Ascending aorta (tissue), 2 donors: ENCODE measurements at regions not wholly inside any gene's neighbourhood (a gene's known extent, or its start where the extent isn't known, plus 50 kb on each side); places are given as distances from the start of the nearest gene placed in this dataset.
"Not testable (repeated sequence)": the region's sequence is repeated elsewhere in the genome, so short reads cannot be mapped to it uniquely, and the experiment has no call there.

Experiments
- DNase-seq, 2 donors: peaks; one replicate each; pipeline ENCODE4 v3.0.0-alpha.2; 2019; ENCODE audit warnings: low spot score in 2 of 2
- H3K27ac ChIP-seq, 2 donors: fragments of 200-600 bp; sonication (generic); one replicate each; pipeline ENCODE4 v1.5.1; 2016 to 2017; ENCODE audit warnings: mild to moderate bottlenecking in 1 of 2
- H3K27me3 ChIP-seq: fragments of 200-600 bp; sonication (generic); one replicate; pipeline ENCODE4 v1.5.1; 2017
- H3K36me3 ChIP-seq, 2 donors: fragments of 200-600 bp; sonication (generic); one replicate each; pipeline ENCODE4 v1.5.1; 2016
- H3K4me1 ChIP-seq, 2 donors: fragments of 200-600 bp; sonication (generic); one replicate each; pipeline ENCODE4 v1.5.1; 2016 to 2017; ENCODE audit warnings: mild to moderate bottlenecking in 1 of 2
- H3K4me3 ChIP-seq, 2 donors: fragments of 200-600 bp; sonication (generic); one replicate each; pipeline ENCODE4 v1.5.1; 2016 to 2017; ENCODE audit warnings: mild to moderate bottlenecking in 1 of 2
- H3K9me3 ChIP-seq, 2 donors: fragments of 200-600 bp; sonication (generic); one replicate each; pipeline ENCODE4 v1.5.1; 2016
- CTCF ChIP-seq, 3 experiments: fragments of 200-600 bp in 2 of 3; fragments of 450-650 bp in 1 of 3; sonication (generic) in 2 of 3; IDR thresholded peaks; one replicate each; pipeline ENCODE4 v1.5.1; 2016 to 2019; ENCODE audit warnings: antibody characterized with exemption in 3 of 3, mild to moderate bottlenecking in 1 of 3, moderate library complexity in 1 of 3
- intact Hi-C: fragments of 100-400 bp; cut with DNase I; formaldehyde crosslinking; loops from one replicate; pipeline ENCODE4 v1.15.1; 2023

- intact Hi-C loops = no loop called here
- Histone ChIP-seq H3K9me3 (no peaks in the 10 kb centered on the region), H3K27me3 (no peaks in the 10 kb centered on the region), H3K27ac (no peak overlapping the region), H3K4me3 (no peak overlapping the region), H3K4me1 (peaks cover 0 to 12% of the 10 kb centered on the region in 2 donors), H3K36me3 (no peaks in the 10 kb centered on the region)
- no peak for DNase-seq
- no peak for TF ChIP-seq CTCF (IDR thresholded peaks at IDR 0.05)
Measured at GRCh38 chr2:63743982-63744966, 97.4 kb upstream of the UGP2 start.

- H3K4me3 ChIP-seq, DNase-seq, H3K36me3 ChIP-seq, H3K27me3 ChIP-seq, intact Hi-C loops, H3K27ac ChIP-seq, H3K9me3 ChIP-seq, H3K4me1 ChIP-seq: not testable (repeated sequence)
Measured at GRCh38 chr2:63746548-63746947, 95.1 kb upstream of the UGP2 start.

- DNase-seq = no peak
- intact Hi-C loops = no loop called here
- Histone ChIP-seq H3K4me3 (no peak overlapping the region), H3K36me3 (no peaks in the 10 kb centered on the region), H3K27me3 (no peaks in the 10 kb centered on the region), H3K9me3 (no peaks in the 10 kb centered on the region), H3K4me1 (peaks cover 0 to 8% of the 10 kb centered on the region in 2 donors), H3K27ac (no peak overlapping the region)
- no peak for TF ChIP-seq CTCF (IDR thresholded peaks at IDR 0.05)
Measured at GRCh38 chr2:63751901-63752300, 89.8 kb upstream of the UGP2 start.

DNA sequence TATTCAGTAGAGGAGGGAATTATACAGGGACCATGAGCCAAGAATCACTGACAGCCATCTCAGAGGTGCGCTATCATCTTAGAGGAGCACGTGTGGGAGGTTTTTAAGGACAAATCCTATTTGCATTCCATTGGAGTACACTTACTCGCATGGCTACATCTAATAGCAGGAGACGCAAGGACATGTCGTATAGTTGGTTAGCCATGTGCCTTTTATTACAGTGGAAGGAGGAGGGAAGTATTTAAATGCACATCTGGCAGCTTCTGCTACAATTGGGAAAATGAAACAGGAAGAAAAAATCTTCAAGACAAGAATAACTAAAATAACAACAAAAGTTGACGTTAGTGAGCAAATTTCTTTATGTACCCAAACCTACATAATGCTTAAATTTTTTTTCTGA lies 86.5 kb upstream of the UGP2 start:
- no peaks in the 10 kb centered on the region for H3K36me3 ChIP-seq
- no peak for TF ChIP-seq CTCF (IDR thresholded peaks at IDR 0.05)
- no peaks in the 10 kb centered on the region for H3K27me3 ChIP-seq
- DNase-seq = no peak
- no peak overlapping the region for H3K4me3 ChIP-seq
- no peak overlapping the region for H3K27ac ChIP-seq
- no peaks in the 10 kb centered on the region for H3K9me3 ChIP-seq
- peaks cover 0 to 8% of the 10 kb centered on the region in 2 donors for H3K4me1 ChIP-seq
- intact Hi-C loops = no loop called here

- TF ChIP-seq CTCF (IDR thresholded peaks at IDR 0.05) = no peak
Measured at GRCh38 chr2:63755965-63756364, 85.7 kb upstream of the UGP2 start.

GRCh38 chr2:63763391-63763941 lies 78.2 kb upstream of the UGP2 start:
- Histone ChIP-seq H3K36me3 (no peaks in the 10 kb centered on the region), H3K4me1 (peaks cover 4 to 14% of the 10 kb centered on the region in 2 donors), H3K9me3 (peaks cover 0 to 11% of the 10 kb centered on the region in 2 donors), H3K4me3 (peak overlapping the region in 1 of 2 donors; percentile 2), H3K27me3 (no peaks in the 10 kb centered on the region), H3K27ac (peak overlapping the region; percentile 45 to 63)
- peak in 1 of 2 donors; percentile 78 for DNase-seq
- intact Hi-C loops = loop anchor here (1.0 to 2.0 kb wide), 2 partner anchors 65 to 77 kb away; no protein-coding TSS in a partner anchor
- no peak for TF ChIP-seq CTCF (IDR thresholded peaks at IDR 0.05)

More at GRCh38 chr2:63755965-63756364, 85.7 kb upstream of the UGP2 start:
- DNase-seq = no peak
- Histone ChIP-seq H3K36me3 (no peaks in the 10 kb centered on the region), H3K27ac (no peak overlapping the region), H3K4me1 (peaks cover 0 to 8% of the 10 kb centered on the region in 2 donors), H3K9me3 (no peaks in the 10 kb centered on the region), H3K27me3 (no peaks in the 10 kb centered on the region), H3K4me3 (no peak overlapping the region)
- intact Hi-C loops = no loop called here
